ENCODE measurements at regions not wholly inside any gene's neighbourhood (a gene's known extent, or its start where the extent isn't known, plus 50 kb on each side); places are given as distances from the start of the nearest gene placed in this dataset.
"Not testable (repeated sequence)": the region's sequence is repeated elsewhere in the genome, so short reads cannot be mapped to it uniquely, and the experiment has no call there.

DNA sequence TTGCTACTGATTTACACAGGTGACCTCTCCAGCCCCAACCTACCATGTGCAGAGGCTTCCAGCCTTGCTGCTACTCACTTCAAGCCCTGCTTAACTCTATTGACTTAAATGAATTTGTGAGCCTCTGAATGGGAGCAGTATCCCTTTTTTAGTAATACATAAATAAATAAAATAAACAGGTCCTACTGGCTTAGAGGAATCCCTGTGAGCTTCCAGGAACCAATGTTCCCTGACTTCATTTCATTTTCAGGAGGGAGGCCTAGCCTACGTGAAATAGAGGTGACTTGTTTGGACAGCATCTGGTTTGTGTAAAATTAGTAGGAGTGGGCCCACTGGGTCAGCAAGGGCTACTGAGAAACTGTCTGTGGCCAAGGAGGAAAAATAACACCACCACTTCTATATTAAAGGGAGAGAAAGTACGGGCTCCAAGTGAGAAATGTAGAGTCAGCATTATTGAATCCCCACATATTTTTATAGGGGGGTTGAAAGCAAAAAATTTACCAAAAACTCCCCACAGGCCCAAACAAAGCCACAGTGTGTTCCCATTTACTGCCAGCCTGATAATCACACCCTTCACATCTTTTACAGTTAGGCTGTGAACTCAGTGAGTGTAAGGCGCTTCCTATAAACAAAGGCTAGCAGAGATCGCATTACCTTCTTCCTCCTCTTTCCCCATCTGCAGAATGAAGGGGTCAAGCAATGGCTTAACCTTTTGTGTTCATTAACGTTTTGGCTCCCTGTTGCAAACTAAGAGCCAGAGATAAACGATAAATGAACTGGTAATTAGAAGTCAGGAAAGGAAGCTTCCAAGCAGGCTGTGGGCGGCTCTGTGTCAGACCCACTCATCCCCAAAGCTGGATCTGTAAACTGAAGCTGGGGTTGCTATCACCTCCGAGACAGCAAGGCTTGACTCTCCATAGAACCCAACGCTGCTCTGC is 138.8 kb upstream of the LIFR start:
- no peak overlapping the region for H3K27ac Mint-ChIP-seq
- no peaks in the 10 kb centered on the region for H3K27me3 Mint-ChIP-seq (ENCODE audit: insufficient read depth)
- no peak for DNase-seq (ENCODE audit: low spot score)
- no peaks in the 10 kb centered on the region for H3K4me1 Mint-ChIP-seq (ENCODE audit: low read depth)
- intact Hi-C loops (cut with micrococcal nuclease), result no loop called here
- H3K9me3 Mint-ChIP-seq, result no peaks in the 10 kb centered on the region
- H3K36me3 Mint-ChIP-seq (ENCODE audit: low read depth), result no peaks in the 10 kb centered on the region
- no peak overlapping the region for H3K4me3 Mint-ChIP-seq

- no peaks in the 10 kb centered on the region for H3K4me1 Mint-ChIP-seq (ENCODE audit: low read depth)
- no peak overlapping the region for H3K4me3 Mint-ChIP-seq
- no peaks in the 10 kb centered on the region for H3K27me3 Mint-ChIP-seq (ENCODE audit: insufficient read depth)
- H3K36me3 Mint-ChIP-seq (ENCODE audit: low read depth), result no peaks in the 10 kb centered on the region
- no peaks in the 10 kb centered on the region for H3K9me3 Mint-ChIP-seq
- no peak overlapping the region for H3K27ac Mint-ChIP-seq
- intact Hi-C loops (cut with micrococcal nuclease), result no loop called here
- no peak for DNase-seq (ENCODE audit: low spot score)
Observed at GRCh38 chr5:38697013-38697412, 140.6 kb upstream of the LIFR start.

DNA sequence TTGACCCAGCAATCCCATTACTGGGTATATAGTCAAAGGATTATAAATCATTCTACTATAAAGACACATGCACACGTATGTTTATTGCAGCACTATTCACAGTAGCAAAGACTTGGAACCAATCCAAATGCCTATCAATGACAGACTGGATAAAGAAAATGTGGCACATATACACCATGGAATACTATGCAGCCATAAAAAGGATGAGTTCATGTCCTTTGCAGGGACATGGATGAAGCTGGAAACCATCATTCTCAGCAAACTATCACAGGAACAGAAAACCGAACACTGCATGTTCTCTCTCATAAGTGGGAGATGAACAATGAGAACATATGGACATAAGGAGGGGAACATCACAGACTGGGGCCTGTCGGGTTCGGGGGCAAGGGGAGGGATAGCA is 140.3 kb upstream of the OSMR start:
- DNase-seq (ENCODE audit: low spot score); intact Hi-C loops (cut with micrococcal nuclease); H3K27me3 Mint-ChIP-seq (ENCODE audit: insufficient read depth); H3K4me3 Mint-ChIP-seq; H3K4me1 Mint-ChIP-seq (ENCODE audit: low read depth); H3K27ac Mint-ChIP-seq; H3K9me3 Mint-ChIP-seq; H3K36me3 Mint-ChIP-seq (ENCODE audit: low read depth): not testable (repeated sequence)

DNA sequence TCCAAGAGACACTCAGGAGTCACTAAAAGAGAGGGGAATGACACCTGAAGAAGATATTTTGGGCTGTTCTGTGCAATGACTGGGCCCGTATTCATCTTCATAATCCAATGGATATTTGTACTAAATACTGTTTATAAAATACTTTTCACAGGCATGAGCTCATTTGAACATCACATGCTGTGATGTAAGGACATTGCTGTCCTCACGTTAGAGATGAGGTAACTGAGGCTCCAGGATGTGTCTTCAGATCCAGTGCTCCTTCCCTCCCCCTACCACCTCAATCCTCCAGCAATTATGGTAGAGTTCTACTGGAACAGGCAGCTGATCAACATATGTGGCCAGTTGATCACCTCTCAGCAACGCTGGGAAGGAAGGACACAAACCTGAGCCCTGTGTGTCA is 139.4 kb upstream of the OSMR start:
- Mint-ChIP-seq H3K27ac (no peak overlapping the region), H3K9me3 (no peaks in the 10 kb centered on the region), H3K36me3 (ENCODE audit: low read depth) (no peaks in the 10 kb centered on the region), H3K4me1 (ENCODE audit: low read depth) (no peaks in the 10 kb centered on the region), H3K27me3 (ENCODE audit: insufficient read depth) (no peaks in the 10 kb centered on the region), H3K4me3 (no peak overlapping the region)
- intact Hi-C loops (cut with micrococcal nuclease), result no loop called here
- DNase-seq (ENCODE audit: low spot score), result no peak

DNA sequence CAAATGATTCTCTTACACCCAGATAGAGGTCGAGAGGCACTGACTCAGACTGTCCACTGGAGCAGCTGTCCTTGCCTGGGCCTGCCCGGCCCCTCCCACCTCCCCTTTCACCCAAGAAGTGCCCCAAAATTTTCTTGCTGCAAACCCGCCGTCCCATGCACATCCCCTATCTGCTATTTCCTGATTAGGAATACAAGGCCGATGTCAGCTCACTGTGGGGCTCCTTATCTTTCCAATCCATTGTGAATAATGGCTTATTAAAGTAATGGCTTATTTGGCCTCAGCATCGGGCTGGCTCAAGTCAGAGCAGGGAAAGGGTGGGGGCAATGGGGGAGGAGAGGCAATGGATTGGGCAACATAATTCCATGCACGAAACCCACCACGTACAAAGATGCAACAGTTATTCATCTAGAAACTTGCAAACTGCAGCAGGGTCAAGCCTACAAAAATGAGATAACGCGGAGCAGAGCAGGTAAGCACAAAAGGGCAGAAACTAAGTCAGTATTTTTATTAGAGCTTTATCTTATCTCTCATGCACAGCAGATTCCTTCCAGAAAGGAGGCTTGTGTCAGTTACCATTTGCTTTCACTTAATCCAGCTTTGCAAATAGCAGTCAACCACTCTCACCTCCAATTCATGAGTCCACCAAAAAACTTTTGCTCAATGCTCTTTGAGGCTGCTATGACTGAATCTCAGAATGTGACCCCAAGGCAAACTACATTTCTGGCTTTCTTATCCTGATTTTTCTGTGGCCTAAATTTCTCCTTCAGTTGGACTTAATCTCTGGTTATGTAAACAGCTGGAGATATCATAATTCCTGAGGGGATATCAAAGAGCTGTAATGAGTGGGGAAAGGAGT is 138.2 kb upstream of the OSMR start:
- Mint-ChIP-seq H3K36me3 (ENCODE audit: low read depth) (no peaks in the 10 kb centered on the region), H3K9me3 (no peaks in the 10 kb centered on the region), H3K4me3 (no peak overlapping the region), H3K4me1 (ENCODE audit: low read depth) (no peaks in the 10 kb centered on the region), H3K27me3 (ENCODE audit: insufficient read depth) (no peaks in the 10 kb centered on the region), H3K27ac (no peak overlapping the region)
- DNase-seq (ENCODE audit: low spot score), result no peak
- intact Hi-C loops (cut with micrococcal nuclease), result no loop called here

DNA sequence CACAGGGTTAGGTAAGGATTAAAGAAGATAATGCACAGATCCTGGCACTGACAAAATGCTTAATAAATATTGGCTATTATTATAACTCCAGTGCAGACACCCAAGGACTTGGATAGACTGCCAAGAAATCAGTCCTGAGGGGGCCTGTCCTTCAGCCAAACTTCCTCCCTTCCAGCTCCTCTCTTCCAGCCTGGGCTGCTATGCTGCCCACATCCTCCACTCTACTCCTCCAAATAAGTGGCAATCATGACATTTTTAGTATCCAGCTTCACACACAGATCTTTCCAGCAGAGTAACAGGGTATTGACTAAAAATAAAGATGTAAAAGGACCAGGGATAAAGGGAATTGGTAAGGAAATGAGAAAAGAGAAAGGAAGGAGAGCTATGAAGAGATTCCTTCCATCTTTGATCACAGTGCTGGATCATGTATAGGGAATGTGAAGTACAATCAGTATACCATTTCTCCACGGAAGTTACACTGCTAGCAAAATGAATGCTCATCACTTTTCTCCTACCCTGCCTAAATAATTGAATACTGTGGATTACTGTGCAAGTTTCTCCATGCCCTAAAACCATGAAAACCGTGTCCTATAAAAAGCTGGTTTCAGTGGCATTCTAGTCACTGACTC is 136.0 kb upstream of the OSMR start:
- Mint-ChIP-seq H3K36me3 (ENCODE audit: low read depth) (no peaks in the 10 kb centered on the region), H3K4me1 (ENCODE audit: low read depth) (no peaks in the 10 kb centered on the region), H3K9me3 (no peaks in the 10 kb centered on the region), H3K27ac (no peak overlapping the region), H3K27me3 (ENCODE audit: insufficient read depth) (no peaks in the 10 kb centered on the region), H3K4me3 (no peak overlapping the region)
- no peak for DNase-seq (ENCODE audit: low spot score)
- intact Hi-C loops (cut with micrococcal nuclease), result no loop called here

DNA sequence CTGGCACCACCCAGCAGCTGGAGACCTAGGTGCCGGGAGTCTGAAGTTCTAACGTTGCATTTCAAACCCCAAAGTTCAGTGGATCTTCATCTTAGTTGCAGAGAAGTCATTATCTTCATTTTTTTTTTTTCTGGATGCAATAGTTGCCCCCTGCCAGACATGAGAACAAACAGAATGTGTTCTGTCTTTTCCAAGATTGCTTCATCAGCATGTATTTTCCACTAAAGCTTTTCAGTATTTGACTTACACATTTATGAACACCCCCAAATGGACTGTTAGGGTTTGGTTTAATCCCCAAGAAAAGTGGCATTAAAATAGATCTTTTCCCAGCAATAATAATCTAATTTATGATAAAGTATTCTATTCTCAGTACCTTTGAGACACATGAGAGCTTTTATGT is 135.2 kb upstream of the OSMR start:
- Mint-ChIP-seq H3K27ac (no peak overlapping the region), H3K4me3 (no peak overlapping the region), H3K36me3 (ENCODE audit: low read depth) (no peaks in the 10 kb centered on the region), H3K27me3 (ENCODE audit: insufficient read depth) (no peaks in the 10 kb centered on the region), H3K9me3 (no peaks in the 10 kb centered on the region), H3K4me1 (ENCODE audit: low read depth) (no peaks in the 10 kb centered on the region)
- no peak for DNase-seq (ENCODE audit: low spot score)
- intact Hi-C loops (cut with micrococcal nuclease), result no loop called here

DNA sequence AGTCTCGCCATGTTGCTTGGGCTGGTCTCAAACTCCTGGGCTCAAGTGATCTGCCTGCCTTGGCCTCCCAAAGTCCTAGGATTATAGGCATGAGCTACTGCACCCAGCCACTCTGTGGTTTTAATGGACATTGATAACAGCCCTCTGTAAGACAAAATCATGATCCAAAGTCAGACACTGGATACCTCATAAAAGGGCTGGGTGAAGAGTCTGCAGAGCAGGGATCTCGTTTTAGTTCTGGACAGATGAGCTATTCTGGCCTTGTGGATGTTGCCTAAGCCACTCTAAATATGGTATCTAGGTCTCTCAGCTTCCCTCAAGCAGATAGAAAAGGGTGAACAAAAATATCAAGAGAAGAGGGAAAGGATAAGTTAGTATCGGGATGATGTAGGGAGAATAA is 133.4 kb upstream of the OSMR start:
- no peak overlapping the region for H3K4me3 Mint-ChIP-seq
- H3K9me3 Mint-ChIP-seq, result no peaks in the 10 kb centered on the region
- no peak overlapping the region for H3K27ac Mint-ChIP-seq
- intact Hi-C loops (cut with micrococcal nuclease), result no loop called here
- no peak for DNase-seq (ENCODE audit: low spot score)
- H3K4me1 Mint-ChIP-seq (ENCODE audit: low read depth), result no peaks in the 10 kb centered on the region
- no peaks in the 10 kb centered on the region for H3K36me3 Mint-ChIP-seq (ENCODE audit: low read depth)
- no peaks in the 10 kb centered on the region for H3K27me3 Mint-ChIP-seq (ENCODE audit: insufficient read depth)

DNA sequence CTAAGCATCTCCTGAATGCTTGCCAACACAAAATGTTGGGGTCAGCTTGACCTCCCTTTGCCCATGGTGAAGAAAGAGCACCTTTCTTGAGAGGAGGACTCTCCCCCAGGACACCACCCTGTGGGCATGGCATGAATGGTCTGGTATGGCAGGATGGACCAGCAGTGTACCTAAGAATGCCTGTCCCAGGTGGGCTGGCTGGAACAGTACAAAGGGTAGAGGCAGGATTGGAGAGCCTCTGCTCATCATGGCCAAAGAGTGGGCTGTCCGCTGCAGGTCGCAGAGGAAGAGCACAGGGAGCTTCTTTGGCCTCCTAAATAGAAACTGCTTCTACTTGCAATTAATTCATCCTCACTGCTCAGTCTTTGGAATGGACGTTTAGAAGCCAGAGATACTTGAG is 131.6 kb upstream of the OSMR start:
- Mint-ChIP-seq H3K9me3 (no peaks in the 10 kb centered on the region), H3K4me3 (no peak overlapping the region), H3K36me3 (ENCODE audit: low read depth) (no peaks in the 10 kb centered on the region), H3K4me1 (ENCODE audit: low read depth) (no peaks in the 10 kb centered on the region), H3K27ac (no peak overlapping the region), H3K27me3 (ENCODE audit: insufficient read depth) (no peaks in the 10 kb centered on the region)
- no peak for DNase-seq (ENCODE audit: low spot score)
- intact Hi-C loops (cut with micrococcal nuclease), result no loop called here

GRCh38 chr5:38714703-38715355 is 131.0 kb upstream of the OSMR start:
- intact Hi-C loops (cut with micrococcal nuclease), result no loop called here
- Mint-ChIP-seq H3K36me3 (ENCODE audit: low read depth) (no peaks in the 10 kb centered on the region), H3K4me3 (no peak overlapping the region)

GRCh38 chr5:38715696-38716095 is 130.1 kb upstream of the OSMR start:
- no peaks in the 10 kb centered on the region for H3K4me1 Mint-ChIP-seq (ENCODE audit: low read depth)
- no peaks in the 10 kb centered on the region for H3K9me3 Mint-ChIP-seq
- intact Hi-C loops (cut with micrococcal nuclease), result no loop called here
- H3K36me3 Mint-ChIP-seq (ENCODE audit: low read depth), result no peaks in the 10 kb centered on the region
- no peak for DNase-seq (ENCODE audit: low spot score)
- no peak overlapping the region for H3K27ac Mint-ChIP-seq
- H3K27me3 Mint-ChIP-seq (ENCODE audit: insufficient read depth), result no peaks in the 10 kb centered on the region
- no peak overlapping the region for H3K4me3 Mint-ChIP-seq

More at GRCh38 chr5:38714703-38715355, 131.0 kb upstream of the OSMR start:
- H3K27ac Mint-ChIP-seq, result no peak overlapping the region
- H3K9me3 Mint-ChIP-seq, result no peaks in the 10 kb centered on the region
- no peaks in the 10 kb centered on the region for H3K4me1 Mint-ChIP-seq (ENCODE audit: low read depth)
- DNase-seq (ENCODE audit: low spot score), result no peak
- no peaks in the 10 kb centered on the region for H3K27me3 Mint-ChIP-seq (ENCODE audit: insufficient read depth)

GRCh38 chr5:38716516-38716915 is 129.3 kb upstream of the OSMR start:
- H3K36me3 Mint-ChIP-seq (ENCODE audit: low read depth), result no peaks in the 10 kb centered on the region
- no peaks in the 10 kb centered on the region for H3K4me1 Mint-ChIP-seq (ENCODE audit: low read depth)
- H3K27me3 Mint-ChIP-seq (ENCODE audit: insufficient read depth), result no peaks in the 10 kb centered on the region
- no peak for DNase-seq (ENCODE audit: low spot score)
- no peak overlapping the region for H3K27ac Mint-ChIP-seq
- H3K4me3 Mint-ChIP-seq, result no peak overlapping the region
- H3K9me3 Mint-ChIP-seq, result no peaks in the 10 kb centered on the region
- intact Hi-C loops (cut with micrococcal nuclease), result no loop called here

All from activated T-helper 1 cell treated with anti-CD3 and anti-CD28 coated beads, Interleukin-12 subunit alpha, Interleukin-12 subunit beta, Interleukin-2, Interleukin-4 antibody, amounts not matched to agents 30 ng/mL and 10 ng/mL and 1 ng/mL, durations not matched to agents 14 hours and 24 hours and 36 hours (primary cell).